SU-DHL-6 (cell line): ENCODE measurements at regions not wholly inside any gene's neighbourhood (a gene's known extent, or its start where the extent isn't known, plus 50 kb on each side); places are given as distances from the start of the nearest gene placed in this dataset.

Source experiments
- H2AFZ ChIP-seq: fragments of 200-600 bp; sonication (generic); 2 replicates; pipeline ENCODE4 v1.6.1; 2014; ENCODE audit warnings: low read depth, mild to moderate bottlenecking, moderate library complexity, mixed read lengths, antibody characterized with exemption, low read length; ENCODE audit not compliant: severe bottlenecking
- H3F3A ChIP-seq: fragments of 200-600 bp; shearing (Covaris generic); 2 replicates; pipeline ENCODE4 v1.6.0; 2016; ENCODE audit warnings: antibody characterized with exemption, mild to moderate bottlenecking; ENCODE audit not compliant: insufficient read depth
- H3K27ac ChIP-seq: fragments of 200-600 bp; sonication (generic); 2 replicates; pipeline ENCODE4 v1.5.1; 2016; ENCODE audit warnings: low read depth, mild to moderate bottlenecking, low read length, moderate library complexity, mixed read lengths
- H3K27me3 ChIP-seq: fragments of 200-600 bp; sonication (generic), shearing (Covaris generic); 2 replicates; pipeline ENCODE4 v1.6.0; 2014; ENCODE audit warnings: mild to moderate bottlenecking, low read length
- H3K36me3 ChIP-seq: fragments of 200-600 bp; sonication (generic); 2 replicates; pipeline ENCODE4 v1.6.1; 2014; ENCODE audit warnings: mild to moderate bottlenecking, low read length, mixed read lengths
- H3K4me2 ChIP-seq: fragments of 300-600, 200-600 bp; shearing (Covaris generic), sonication (generic); 2 replicates; pipeline ENCODE4 v1.6.0; 2014; ENCODE audit warnings: low read length, low read depth, mild to moderate bottlenecking; ENCODE audit not compliant: poor library complexity, severe bottlenecking
- H3K4me3 ChIP-seq: fragments of 200-600 bp; sonication (generic); 2 replicates; pipeline ENCODE4 v1.5.1; 2014; ENCODE audit warnings: antibody characterized with exemption, low read length, mild to moderate bottlenecking, mixed read lengths; ENCODE audit not compliant: insufficient read depth, poor library complexity, severe bottlenecking
- H3K79me2 ChIP-seq: fragments of 200-600 bp; sonication (generic); 2 replicates; pipeline ENCODE4 v1.6.1; 2014; ENCODE audit warnings: mild to moderate bottlenecking, low read length, moderate library complexity; ENCODE audit not compliant: insufficient read depth
- H3K9ac ChIP-seq: fragments of 200-600 bp; sonication (generic); 2 replicates; pipeline ENCODE4 v1.7.0; 2014; ENCODE audit warnings: mild to moderate bottlenecking, low read length
- H3K9me2 ChIP-seq: fragments of 200-600 bp; sonication (generic); replicated peaks from 2 replicates; pipeline ENCODE4 v1.6.1; 2014; ENCODE audit warnings: low read length; ENCODE audit not compliant: insufficient read depth
- H3K9me3 ChIP-seq: fragments of 200-600 bp; sonication (generic); 2 replicates; pipeline ENCODE4 v1.6.1; 2014; ENCODE audit warnings: low read length, mixed read lengths; ENCODE audit not compliant: insufficient read depth
- H4K20me1 ChIP-seq: fragments of 200-600 bp; sonication (generic); 2 replicates; pipeline ENCODE4 v1.6.1; 2014; ENCODE audit warnings: low read depth, mild to moderate bottlenecking, antibody characterized with exemption, low read length, moderate library complexity, mixed read lengths
- CTCF ChIP-seq: fragments of 200-600 bp; sonication (generic); IDR thresholded peaks from one replicate; pipeline ENCODE4 v1.5.1; 2017; ENCODE audit warnings: antibody characterized with exemption, mild to moderate bottlenecking, low read length, moderate library complexity; ENCODE audit not compliant: insufficient read depth, poor library complexity, severe bottlenecking
- EZH2phosphoT487 ChIP-seq: fragments of 200-600 bp; sonication (generic), shearing (Covaris generic); conservative IDR thresholded peaks from 2 replicates; pipeline ENCODE4 v1.6.1; 2018; ENCODE audit warnings: mild to moderate bottlenecking, antibody characterized with exemption, low read length, moderate library complexity, mixed read lengths

- no peak overlapping the region for H3K9ac ChIP-seq
- H3K9me3 ChIP-seq, result no peaks in the 10 kb centered on the region; the same call in 1 of the 2 replicates
- no peak overlapping the region for H3K4me2 ChIP-seq
- H3K27ac ChIP-seq, result no peak overlapping the region
- no peaks in the 10 kb centered on the region for H4K20me1 ChIP-seq
- H2AFZ ChIP-seq, result no peak overlapping the region
- 0 out of 2 replicates have a peak, but pooled peaks cover 3% of the 10 kb centered on the region for H3K9me2 ChIP-seq
- H3K27me3 ChIP-seq, result no peaks in the 10 kb centered on the region
- H3K36me3 ChIP-seq, result no peaks in the 10 kb centered on the region
- H3F3A ChIP-seq, result no peaks in the 10 kb centered on the region
- H3K79me2 ChIP-seq, result no peaks in the 10 kb centered on the region
- TF ChIP-seq CTCF (no peak), EZH2phosphoT487 (no peak)
- H3K4me3 ChIP-seq, result no peak overlapping the region
Observed at GRCh38 chr21:20266441-20266710, 731.8 kb upstream of the NCAM2 start.

DNA sequence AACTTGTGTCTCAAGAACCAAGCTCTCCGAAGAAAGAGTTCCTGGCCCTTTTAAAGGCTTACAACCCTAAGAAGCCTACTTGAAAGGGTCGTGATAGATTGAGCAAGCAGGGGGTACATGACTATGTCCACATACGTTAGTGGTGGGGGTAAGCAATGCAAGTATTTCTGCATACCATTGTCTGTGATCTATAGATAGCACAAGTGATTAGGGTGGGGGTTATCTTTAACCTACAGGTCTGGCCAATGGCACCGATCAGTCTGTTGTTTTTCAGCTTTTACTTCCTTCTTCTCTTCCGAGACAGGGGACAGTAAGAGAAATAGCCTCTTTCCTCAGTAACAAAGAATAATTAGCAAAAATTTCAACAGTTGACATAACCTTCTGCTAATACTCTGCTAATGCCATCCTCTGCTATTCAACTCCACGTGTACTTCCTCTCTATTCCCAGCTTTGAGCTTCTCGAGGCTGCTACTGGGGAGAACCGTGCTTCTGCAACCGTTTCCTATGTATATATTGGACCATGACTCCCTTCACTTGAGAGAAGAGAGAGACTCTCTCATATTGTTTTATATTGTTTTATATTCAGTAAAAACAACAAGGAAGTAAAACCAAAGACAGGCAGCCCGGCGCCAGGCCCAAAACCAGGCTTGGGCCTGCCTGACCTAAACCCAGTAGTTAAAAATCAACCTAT lies 727.7 kb upstream of the NCAM2 start:
- Histone ChIP-seq H4K20me1 (no peaks in the 10 kb centered on the region), H3K79me2 (no peaks in the 10 kb centered on the region), H3K36me3 (no peaks in the 10 kb centered on the region), H3K27me3 (no peaks in the 10 kb centered on the region), H3K9ac (no peak overlapping the region), H3K27ac (no peak overlapping the region), H3K4me3 (no peak overlapping the region), H2AFZ (peak overlapping the region; percentile 12), H3F3A (no peaks in the 10 kb centered on the region), H3K9me3 (no peaks in the 10 kb centered on the region), H3K4me2 (no peak overlapping the region), H3K9me2 (0 out of 2 replicates have a peak, but pooled peaks cover 3% of the 10 kb centered on the region)
- TF ChIP-seq CTCF (no peak), EZH2phosphoT487 (no peak)

- Histone ChIP-seq H3K27ac (no peak overlapping the region), H3K9ac (no peak overlapping the region), H3K27me3 (no peaks in the 10 kb centered on the region), H3K9me2 (no peaks in the 10 kb centered on the region), H3K79me2 (no peaks in the 10 kb centered on the region), H3K4me2 (no peak overlapping the region), H3K9me3 (no peaks in the 10 kb centered on the region), H2AFZ (peak overlapping the region; percentile 76), H3K4me3 (no peak overlapping the region), H3F3A (no peaks in the 10 kb centered on the region), H3K36me3 (no peaks in the 10 kb centered on the region), H4K20me1 (no peaks in the 10 kb centered on the region)
- TF ChIP-seq CTCF (no peak), EZH2phosphoT487 (no peak)
Observed at GRCh38 chr21:20272791-20273362, 725.3 kb upstream of the NCAM2 start.
